ENCODE measurements at regions not wholly inside any gene's neighbourhood (a gene's known extent, or its start where the extent isn't known, plus 50 kb on each side); places are given as distances from the start of the nearest gene placed in this dataset.

- no peak overlapping the region for H3K4me3 ChIP-seq (replicated peaks in 1 of 2; ENCODE audit: low read depth in 2 of 2, low read length in 2 of 2)
- no peak for TF ChIP-seq CTCF (IDR thresholded peaks at IDR 0.05; ENCODE audit: low read depth, low read length)
- no peak for DNase-seq (ENCODE audit: low read depth in 2 of 2)
These were observed 219.8 kb upstream of the CTSO start for GRCh38 chr4:156173486-156173885.

- H3K4me3 ChIP-seq (replicated peaks in 1 of 2; ENCODE audit: low read depth in 2 of 2, low read length in 2 of 2), result no peak overlapping the region
- no peak for TF ChIP-seq CTCF (IDR thresholded peaks at IDR 0.05; ENCODE audit: low read depth, low read length)
- DNase-seq (ENCODE audit: low read depth in 2 of 2), result peak in 1 of 2 donors; percentile 33
These were observed 216.2 kb upstream of the CTSO start for GRCh38 chr4:156169861-156170260.

GRCh38 chr4:156169011-156169410 is 215.3 kb upstream of the CTSO start:
- TF ChIP-seq CTCF (IDR thresholded peaks at IDR 0.05; ENCODE audit: low read depth, low read length), result peak; percentile 68
- peak; percentile 87 to 88 for DNase-seq (ENCODE audit: low read depth in 2 of 2)
- H3K4me3 ChIP-seq (replicated peaks in 1 of 2; ENCODE audit: low read depth in 2 of 2, low read length in 2 of 2), result no peak overlapping the region

- TF ChIP-seq CTCF (IDR thresholded peaks at IDR 0.05; ENCODE audit: low read depth, low read length), result no peak
- no peak for DNase-seq (ENCODE audit: low read depth in 2 of 2)
- H3K4me3 ChIP-seq (replicated peaks in 1 of 2; ENCODE audit: low read depth in 2 of 2, low read length in 2 of 2), result no peak overlapping the region
These were observed 214.6 kb upstream of the CTSO start for GRCh38 chr4:156168288-156168687.

GRCh38 chr4:156158747-156159146 is 205.1 kb upstream of the CTSO start:
- no peak for DNase-seq (ENCODE audit: low read depth in 2 of 2)
- H3K4me3 ChIP-seq (replicated peaks in 1 of 2; ENCODE audit: low read depth in 2 of 2, low read length in 2 of 2), result no peak overlapping the region
- TF ChIP-seq CTCF (IDR thresholded peaks at IDR 0.05; ENCODE audit: low read depth, low read length), result no peak

- no peak overlapping the region for H3K4me3 ChIP-seq (replicated peaks in 1 of 2; ENCODE audit: low read depth in 2 of 2, low read length in 2 of 2)
- peak; percentile 13 to 20 for DNase-seq (ENCODE audit: low read depth in 2 of 2)
- peak; percentile 22 for TF ChIP-seq CTCF (IDR thresholded peaks at IDR 0.05; ENCODE audit: low read depth, low read length)
These were observed 201.3 kb upstream of the CTSO start for GRCh38 chr4:156154978-156155377.

GRCh38 chr4:156146571-156146970 is 192.9 kb upstream of the CTSO start:
- no peak for DNase-seq (ENCODE audit: low read depth in 2 of 2)
- H3K4me3 ChIP-seq (replicated peaks in 1 of 2; ENCODE audit: low read depth in 2 of 2, low read length in 2 of 2), result no peak overlapping the region
- TF ChIP-seq CTCF (IDR thresholded peaks at IDR 0.05; ENCODE audit: low read depth, low read length), result no peak
